ENCODE measurements at regions not wholly inside any gene's neighbourhood (a gene's known extent, or its start where the extent isn't known, plus 50 kb on each side); places are given as distances from the start of the nearest gene placed in this dataset.

DNA sequence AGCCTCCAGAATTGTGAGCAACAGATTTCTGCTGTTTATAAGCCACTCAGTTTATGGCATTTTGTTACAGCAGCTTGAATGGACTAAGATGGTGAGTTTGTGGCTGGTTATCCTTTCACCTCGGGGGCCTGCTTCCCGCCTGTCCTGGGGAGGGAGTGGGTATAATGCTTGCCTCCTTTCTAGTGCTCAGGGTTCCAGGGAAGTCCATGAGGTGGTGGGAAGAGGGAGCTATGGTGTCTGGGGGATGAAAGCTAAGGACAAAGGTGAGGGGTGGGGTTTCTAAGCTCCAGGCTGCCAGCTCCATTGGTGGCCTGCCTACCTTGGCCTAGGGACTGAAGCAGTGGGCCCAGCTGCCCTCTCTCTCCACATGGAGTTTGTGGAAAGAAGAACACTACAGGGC lies 50.2 kb upstream of the SDK2 start:
- DNase-seq (ENCODE audit: low read depth) = no peak
- H3K4me3 ChIP-seq (ENCODE audit: low read depth, low read length) = no peak overlapping the region

DNA sequence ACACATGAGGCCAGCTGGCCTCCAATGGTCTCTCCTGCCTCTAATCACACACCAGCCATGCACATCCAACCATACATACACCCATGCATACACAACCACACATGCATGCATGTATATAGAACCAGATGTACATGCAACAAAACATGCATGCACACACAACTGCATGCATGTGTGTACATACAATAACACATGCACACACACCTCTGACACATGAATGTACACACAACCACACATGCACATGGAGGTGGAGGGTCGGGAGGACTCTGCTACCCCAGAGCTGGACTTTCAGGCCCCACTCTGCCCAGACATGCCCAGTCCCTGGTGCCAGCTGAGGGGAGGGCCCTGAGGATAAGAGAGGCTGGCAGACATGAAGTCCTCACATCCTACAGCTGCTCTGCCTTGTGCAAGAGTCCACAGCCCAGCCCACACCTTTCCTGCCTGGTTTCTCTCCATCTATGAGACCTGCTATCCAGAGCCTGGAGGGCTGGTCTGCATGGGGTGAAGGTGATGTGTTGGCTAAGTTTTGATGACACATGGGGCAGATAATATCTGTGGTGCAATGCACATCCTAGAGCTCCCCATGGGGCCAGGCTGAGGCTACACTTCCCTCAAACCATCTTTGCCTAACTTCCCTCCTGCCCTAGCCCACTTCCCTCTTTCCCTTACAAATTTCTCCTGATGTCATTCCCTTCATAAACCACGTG lies 50.9 kb upstream of the SDK2 start:
- H3K4me3 ChIP-seq (ENCODE audit: low read depth, low read length) = no peak overlapping the region
- DNase-seq (ENCODE audit: low read depth) = no peak

GRCh38 chr17:73696251-73696650 lies 52.0 kb upstream of the SDK2 start:
- no peak overlapping the region for H3K4me3 ChIP-seq (ENCODE audit: low read depth, low read length)
- no peak for DNase-seq (ENCODE audit: low read depth)

DNA sequence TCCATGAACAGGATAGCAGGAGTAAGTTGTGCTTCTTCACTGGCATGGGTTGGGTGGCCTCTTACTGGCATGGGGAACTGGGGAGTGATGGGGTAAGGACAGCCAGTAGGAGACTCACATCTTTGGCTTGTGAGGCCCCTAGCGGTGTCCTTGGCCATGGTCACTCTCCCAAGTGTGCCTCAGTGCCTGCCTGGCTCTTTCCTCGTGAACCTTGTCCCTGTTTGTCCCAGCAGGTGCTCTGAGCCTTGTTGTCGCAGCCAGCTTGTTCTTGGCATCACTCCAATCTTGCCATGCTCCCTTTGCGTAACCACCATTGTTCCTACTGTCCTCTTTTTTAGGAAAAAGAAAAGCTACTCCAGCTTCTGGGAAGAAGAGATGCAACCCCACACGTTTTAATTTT lies 53.6 kb upstream of the SDK2 start:
- DNase-seq (ENCODE audit: low read depth) = no peak
- H3K4me3 ChIP-seq (ENCODE audit: low read depth, low read length) = no peak overlapping the region

GRCh38 chr17:73698966-73699365 lies 54.7 kb upstream of the SDK2 start:
- H3K4me3 ChIP-seq (ENCODE audit: low read depth, low read length) = no peak overlapping the region
- DNase-seq (ENCODE audit: low read depth) = no peak

GRCh38 chr17:73701701-73702100 lies 57.5 kb upstream of the SDK2 start:
- H3K4me3 ChIP-seq (ENCODE audit: low read depth, low read length) = no peak overlapping the region
- DNase-seq (ENCODE audit: low read depth) = no peak

DNA sequence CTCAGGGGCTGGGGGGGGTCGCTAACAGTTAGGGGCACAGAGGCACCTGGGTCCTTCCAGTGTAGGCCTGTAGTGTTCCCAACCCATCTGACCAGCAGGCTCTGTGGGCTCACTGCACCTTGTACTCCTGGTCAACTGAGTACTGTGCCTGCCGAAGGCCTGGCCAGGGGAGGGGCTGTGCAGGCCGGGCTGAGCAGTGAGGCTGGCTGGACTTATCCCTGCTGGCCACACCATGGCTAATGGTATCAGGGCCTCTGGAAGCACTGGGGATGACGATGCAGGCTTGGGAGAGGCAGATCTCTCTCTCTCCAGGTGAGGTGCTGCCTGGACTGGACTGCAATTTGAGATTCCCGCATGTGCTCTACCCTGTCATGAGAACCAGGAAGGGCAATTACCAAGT lies 58.9 kb upstream of the SDK2 start:
- no peak for DNase-seq (ENCODE audit: low read depth)
- H3K4me3 ChIP-seq (ENCODE audit: low read depth, low read length) = no peak overlapping the region

DNA sequence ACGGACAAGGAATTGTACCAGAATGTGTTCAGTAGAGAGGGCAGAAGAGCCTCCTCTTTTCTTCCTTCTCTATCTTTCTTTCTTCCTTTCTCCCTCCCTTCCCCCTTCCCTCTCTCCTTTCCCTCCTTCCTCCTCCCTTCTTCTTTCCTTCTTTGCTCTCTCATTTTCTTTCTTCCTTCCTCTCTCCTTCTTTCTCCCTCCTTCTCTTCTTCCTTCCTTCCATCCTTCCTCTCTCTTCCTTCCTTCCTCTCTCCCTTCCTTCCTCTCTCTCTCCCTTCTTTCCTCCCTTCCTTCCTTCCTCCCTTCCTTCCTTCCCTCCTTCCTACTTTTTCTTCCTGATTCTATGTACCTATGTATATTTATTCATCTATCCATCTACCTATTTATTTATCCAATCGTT lies 59.7 kb upstream of the SDK2 start:
- H3K4me3 ChIP-seq (ENCODE audit: low read depth, low read length) = no peak overlapping the region
- DNase-seq (ENCODE audit: low read depth) = no peak

GRCh38 chr17:73705594-73705993 lies 61.3 kb upstream of the SDK2 start:
- no peak overlapping the region for H3K4me3 ChIP-seq (ENCODE audit: low read depth, low read length)
- DNase-seq (ENCODE audit: low read depth) = no peak

DNA sequence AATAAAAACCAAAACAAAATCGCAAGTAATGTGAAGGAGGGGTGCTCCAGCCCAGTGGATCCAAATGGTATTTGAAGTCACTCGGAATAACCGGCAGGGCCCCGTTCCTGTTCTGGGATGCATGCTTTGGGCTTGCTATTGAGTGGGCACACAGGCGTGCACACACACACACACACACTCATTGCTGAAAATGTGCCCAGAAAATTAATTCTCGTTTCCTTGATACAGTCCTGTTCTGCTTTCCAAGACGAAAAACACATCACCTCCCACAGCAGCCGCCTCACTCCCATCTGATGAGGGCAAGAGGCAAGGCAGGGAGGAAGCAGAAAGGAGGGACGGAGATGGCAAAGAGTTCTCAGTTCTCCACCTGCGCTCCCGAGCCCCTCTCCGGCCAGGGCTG lies 62.2 kb upstream of the SDK2 start:
- no peak for DNase-seq (ENCODE audit: low read depth)
- H3K4me3 ChIP-seq (ENCODE audit: low read depth, low read length) = no peak overlapping the region

DNA sequence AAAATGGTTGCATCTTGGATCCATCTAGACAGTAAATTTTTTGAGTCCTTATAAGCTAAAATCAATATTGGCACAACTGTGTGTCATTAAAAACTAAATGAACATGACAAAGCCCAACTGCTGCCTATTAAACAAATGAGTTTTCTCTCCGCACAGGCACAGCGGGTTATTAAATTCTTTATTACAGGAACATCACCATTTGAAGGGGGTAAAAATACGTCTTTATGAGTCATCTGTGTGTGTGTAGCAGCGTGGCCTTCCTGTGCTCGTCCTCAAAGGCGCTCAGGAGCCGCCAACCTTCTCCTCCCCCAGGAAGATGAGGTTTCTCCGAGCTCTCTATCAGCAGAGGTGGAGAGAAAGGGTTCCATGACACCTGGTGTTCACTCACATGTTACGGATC lies 62.6 kb upstream of the SDK2 start:
- DNase-seq (ENCODE audit: low read depth) = no peak
- no peak overlapping the region for H3K4me3 ChIP-seq (ENCODE audit: low read depth, low read length)

- DNase-seq (ENCODE audit: low read depth) = no peak
- no peak overlapping the region for H3K4me3 ChIP-seq (ENCODE audit: low read depth, low read length)
Measured at GRCh38 chr17:73707358-73707757, 63.1 kb upstream of the SDK2 start.

DNA sequence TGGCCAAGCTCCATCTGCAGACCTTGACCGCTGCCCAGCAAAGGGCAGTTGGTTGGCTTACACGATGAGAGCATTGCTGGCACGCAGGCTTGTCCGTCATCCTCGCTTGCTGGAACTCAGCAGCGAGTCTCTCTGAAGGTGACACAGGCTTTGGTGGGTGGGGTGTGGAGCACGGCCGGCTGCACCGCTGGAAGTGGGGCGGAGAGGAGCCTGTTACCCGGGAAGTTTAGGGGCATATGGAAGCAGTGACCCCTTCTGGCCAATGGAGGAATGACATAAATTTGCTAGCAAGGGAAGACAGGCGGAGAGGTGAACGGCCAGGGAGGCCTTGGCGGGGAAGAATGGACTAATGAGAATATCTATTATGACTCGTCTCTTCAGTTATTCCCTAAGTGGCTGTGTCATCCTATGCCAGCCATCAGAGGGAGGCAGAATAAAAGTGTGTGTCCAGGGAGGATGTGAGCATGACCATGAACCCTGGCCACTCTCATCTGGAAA lies 65.9 kb upstream of the SDK2 start:
- no peak overlapping the region for H3K4me3 ChIP-seq (ENCODE audit: low read depth, low read length)
- DNase-seq (ENCODE audit: low read depth) = no peak

DNA sequence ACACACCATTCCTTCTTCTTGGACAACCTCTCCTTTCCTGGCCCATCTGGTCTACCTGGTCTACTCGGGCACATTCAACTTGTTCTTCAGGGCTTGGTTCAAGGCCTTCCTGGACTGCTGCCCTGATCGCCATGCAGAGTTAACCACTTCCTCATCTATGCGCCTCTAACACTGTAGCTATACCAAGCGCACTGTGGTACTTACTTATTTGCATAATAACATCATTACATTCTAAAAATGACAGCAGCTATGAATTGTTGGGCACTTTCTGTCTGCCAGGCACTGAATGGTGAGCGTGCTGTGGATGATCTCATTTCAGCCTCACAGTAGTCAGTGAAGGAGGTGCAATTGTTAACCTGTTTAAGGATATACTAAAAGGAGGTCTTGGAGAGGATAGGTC lies 66.9 kb upstream of the SDK2 start:
- H3K4me3 ChIP-seq (ENCODE audit: low read depth, low read length) = no peak overlapping the region
- no peak for DNase-seq (ENCODE audit: low read depth)

DNA sequence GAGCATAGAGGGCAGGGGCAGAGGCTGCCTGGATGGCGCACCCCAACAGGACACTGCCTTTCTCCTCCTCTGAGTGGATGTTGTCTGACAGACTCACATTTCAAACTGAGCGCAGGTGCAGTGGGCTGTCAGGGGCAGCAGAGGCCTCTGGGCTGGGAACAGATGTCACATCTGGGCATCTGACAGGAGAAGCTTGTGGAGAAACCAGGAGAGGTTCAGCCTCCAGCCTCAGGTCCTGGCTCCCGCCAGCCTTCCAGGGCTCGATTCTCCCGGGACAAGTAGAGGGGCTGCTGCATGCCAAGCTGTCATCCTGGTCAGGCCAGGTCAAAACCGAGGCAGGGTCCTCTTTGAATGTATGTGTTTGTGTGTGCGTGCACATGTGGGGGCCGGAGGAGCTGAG lies 67.7 kb upstream of the SDK2 start:
- H3K4me3 ChIP-seq (ENCODE audit: low read depth, low read length) = no peak overlapping the region
- no peak for DNase-seq (ENCODE audit: low read depth)

- no peak for DNase-seq (ENCODE audit: low read depth)
Measured at GRCh38 chr17:73713136-73713535, 68.9 kb upstream of the SDK2 start.

DNA sequence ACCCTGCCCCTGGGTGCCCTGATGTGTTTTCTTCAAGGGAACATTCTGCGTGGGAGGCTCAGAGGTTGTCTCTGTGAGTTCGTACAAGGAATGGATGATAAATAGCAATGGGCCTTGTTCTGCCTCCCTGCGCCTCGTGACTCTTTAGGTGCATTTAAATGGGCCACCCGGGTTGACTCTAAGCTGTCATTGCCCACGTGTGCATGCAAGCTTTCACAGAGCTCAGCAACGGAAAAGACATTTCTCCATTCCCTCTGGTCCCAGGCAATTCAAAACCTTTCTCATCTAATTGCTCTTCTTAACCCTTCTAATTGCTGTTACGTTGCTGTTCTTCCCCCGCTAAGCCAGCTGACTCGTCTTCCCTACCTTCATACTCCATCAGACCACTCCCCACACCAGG lies 71.5 kb upstream of the SDK2 start:
- DNase-seq (ENCODE audit: low read depth) = no peak
- no peak overlapping the region for H3K4me3 ChIP-seq (ENCODE audit: low read depth, low read length)

More at GRCh38 chr17:73713136-73713535, 68.9 kb upstream of the SDK2 start:
- H3K4me3 ChIP-seq (ENCODE audit: low read depth, low read length) = no peak overlapping the region

DNA sequence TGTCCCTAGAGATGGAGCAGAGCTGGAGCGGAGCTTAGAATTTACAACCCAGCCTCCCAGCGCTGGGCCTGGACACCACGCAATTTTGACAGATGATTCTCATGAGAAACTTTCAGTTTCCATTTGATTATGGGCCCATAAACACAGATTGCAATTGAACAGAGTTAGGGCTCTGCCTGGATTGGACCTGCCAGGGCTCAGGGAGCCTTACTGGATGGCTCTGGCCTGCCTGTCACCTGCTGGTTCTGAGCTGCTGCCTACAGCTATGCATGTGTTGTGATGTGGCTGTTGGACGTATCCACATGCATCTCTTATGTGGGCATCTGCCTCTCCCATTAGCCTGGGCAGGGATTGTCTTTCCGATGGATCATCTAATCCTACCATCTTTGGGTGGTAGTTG lies 73.4 kb upstream of the SDK2 start:
- no peak for DNase-seq (ENCODE audit: low read depth)
- no peak overlapping the region for H3K4me3 ChIP-seq (ENCODE audit: low read depth, low read length)

DNA sequence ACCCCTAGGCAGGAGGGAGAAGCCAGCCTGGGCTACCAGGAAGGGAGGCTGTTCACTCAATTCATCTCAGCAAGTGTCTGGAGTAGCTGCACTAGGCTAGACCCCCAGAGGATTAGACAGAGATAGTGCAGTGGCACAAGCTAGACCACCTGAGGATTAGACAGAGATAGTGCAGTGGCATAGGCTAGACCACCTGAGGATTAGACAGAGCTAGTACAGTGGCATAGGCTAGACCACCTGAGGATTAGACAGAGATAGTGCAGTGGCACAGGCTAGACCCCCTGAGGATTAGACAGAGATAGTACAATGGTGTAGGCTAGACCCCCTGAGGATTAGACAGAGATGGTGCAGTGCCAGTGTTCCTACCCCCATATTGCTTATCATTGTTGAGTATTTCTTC lies 74.1 kb upstream of the SDK2 start:
- DNase-seq (ENCODE audit: low read depth) = no peak
- H3K4me3 ChIP-seq (ENCODE audit: low read depth, low read length) = no peak overlapping the region

DNA sequence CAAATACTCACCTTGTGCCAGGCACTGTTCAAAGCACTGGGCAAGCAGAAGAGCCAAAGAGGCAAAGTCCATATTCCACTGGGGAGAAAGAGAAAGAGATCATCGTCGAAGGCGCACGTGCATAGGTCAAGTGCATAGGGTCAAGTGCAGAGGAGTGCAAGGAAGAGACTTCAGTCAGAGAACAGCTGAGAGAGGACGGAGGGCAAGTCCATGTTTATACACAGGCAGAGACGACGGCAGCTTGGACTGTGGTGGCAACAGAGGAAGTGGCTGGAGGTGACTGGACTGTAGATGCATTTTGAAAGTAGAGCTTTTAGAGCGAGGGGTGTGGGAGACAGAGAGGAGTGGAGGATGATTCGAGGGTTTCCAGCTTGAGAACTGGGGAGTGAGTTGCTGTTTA lies 74.7 kb upstream of the SDK2 start:
- H3K4me3 ChIP-seq (ENCODE audit: low read depth, low read length) = no peak overlapping the region
- no peak for DNase-seq (ENCODE audit: low read depth)

- no peak for DNase-seq (ENCODE audit: low read depth)
- H3K4me3 ChIP-seq (ENCODE audit: low read depth, low read length) = no peak overlapping the region
Measured at GRCh38 chr17:73719588-73720071, 75.4 kb upstream of the SDK2 start.
